GM06990 (cell line): ENCODE measurements at regions not wholly inside any gene's neighbourhood (a gene's known extent, or its start where the extent isn't known, plus 50 kb on each side); places are given as distances from the start of the nearest gene placed in this dataset.

Experiments
- DNase-seq: peaks from one replicate; pipeline ENCODE4 v3.0.0-alpha.2; 2011; ENCODE audit not compliant: insufficient read length; ENCODE audit errors: extremely low read depth
- H3K27me3 ChIP-seq: replicated peaks from 2 replicates; pipeline ENCODE4 v1.6.0; 2011; ENCODE audit warnings: low read length; ENCODE audit not compliant: control insufficient read depth, insufficient read depth
- H3K36me3 ChIP-seq: 2 replicates; pipeline ENCODE4 v1.5.1; 2011; ENCODE audit warnings: low read length; ENCODE audit not compliant: control insufficient read depth, insufficient read depth
- H3K4me3 ChIP-seq: replicated peaks from 2 replicates; pipeline ENCODE4 v1.5.1; 2011; ENCODE audit warnings: low read depth, mild to moderate bottlenecking, control low read depth, low read length
- CTCF ChIP-seq: IDR thresholded peaks from 2 replicates; pipeline ENCODE4 v1.5.1; 2011; ENCODE audit warnings: low read length, control low read depth, mild to moderate bottlenecking, inconsistent platforms; ENCODE audit not compliant: insufficient read depth, poor library complexity, severe bottlenecking

- DNase-seq: no peak
- Histone ChIP-seq H3K27me3 (no peaks in the 10 kb centered on the region), H3K36me3 (peaks cover 58% of the 10 kb centered on the region), H3K4me3 (no peak overlapping the region)
- TF ChIP-seq CTCF: no peak
Observed at GRCh38 chr12:124379379-124379937, 84.6 kb downstream of the RFLNA start.

DNA sequence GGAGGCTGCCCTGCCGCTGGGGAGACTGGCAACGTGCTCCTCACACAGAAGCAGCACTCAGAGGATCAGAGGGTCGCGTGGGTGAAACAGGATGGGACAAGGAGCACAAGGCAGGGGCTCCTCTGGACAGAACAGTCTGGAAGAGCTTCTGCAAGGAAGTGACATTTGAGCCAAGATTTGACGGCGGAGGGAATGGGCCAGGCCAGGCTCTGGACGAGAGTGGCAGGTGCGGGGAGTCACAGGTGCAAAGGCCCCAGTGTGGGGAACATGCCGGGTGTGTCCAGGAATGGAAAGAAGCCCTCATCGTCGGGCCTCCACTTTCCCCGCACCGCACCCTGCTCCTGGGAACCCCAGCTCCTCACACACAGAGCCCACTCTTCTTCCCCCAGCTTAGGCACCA is 84.0 kb downstream of the RFLNA start:
- DNase-seq: no peak
- H3K4me3 ChIP-seq: no peak overlapping the region
- no peak for TF ChIP-seq CTCF
- no peaks in the 10 kb centered on the region for H3K27me3 ChIP-seq
- H3K36me3 ChIP-seq: peaks cover 56% of the 10 kb centered on the region

- peaks cover 51% of the 10 kb centered on the region for H3K36me3 ChIP-seq
- no peaks in the 10 kb centered on the region for H3K27me3 ChIP-seq
- no peak for TF ChIP-seq CTCF
Observed at GRCh38 chr12:124377981-124378509, 83.2 kb downstream of the RFLNA start.

GRCh38 chr12:124376435-124376834 is 81.5 kb downstream of the RFLNA start:
- H3K4me3 ChIP-seq: no peak overlapping the region
- no peak for TF ChIP-seq CTCF
- no peak for DNase-seq
- peaks cover 58% of the 10 kb centered on the region for H3K36me3 ChIP-seq
- H3K27me3 ChIP-seq: no peaks in the 10 kb centered on the region

More at GRCh38 chr12:124377981-124378509, 83.2 kb downstream of the RFLNA start:
- H3K4me3 ChIP-seq: no peak overlapping the region
- no peak for DNase-seq

DNA sequence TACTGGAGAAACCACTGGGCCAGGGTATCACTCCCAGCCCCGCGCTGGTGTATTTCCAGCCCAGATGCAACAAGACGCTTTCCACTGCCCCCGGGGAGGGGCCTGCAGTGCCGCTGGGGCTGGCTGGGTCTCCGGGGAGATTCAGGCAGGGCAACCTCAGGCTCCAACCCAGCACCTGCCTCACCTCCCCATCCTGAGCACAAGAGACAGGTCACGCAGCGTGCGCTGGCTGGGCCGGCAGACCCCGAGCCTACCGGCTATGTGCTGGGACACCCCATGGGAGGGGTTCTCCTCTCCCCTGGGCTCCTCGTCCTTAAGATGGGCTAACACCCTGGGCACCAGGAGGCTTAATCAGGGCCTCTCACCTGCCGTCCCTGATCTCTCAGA is 80.9 kb downstream of the RFLNA start:
- Histone ChIP-seq H3K27me3 (no peaks in the 10 kb centered on the region), H3K4me3 (no peak overlapping the region), H3K36me3 (peaks cover 58% of the 10 kb centered on the region)
- TF ChIP-seq CTCF: no peak
- DNase-seq: no peak

DNA sequence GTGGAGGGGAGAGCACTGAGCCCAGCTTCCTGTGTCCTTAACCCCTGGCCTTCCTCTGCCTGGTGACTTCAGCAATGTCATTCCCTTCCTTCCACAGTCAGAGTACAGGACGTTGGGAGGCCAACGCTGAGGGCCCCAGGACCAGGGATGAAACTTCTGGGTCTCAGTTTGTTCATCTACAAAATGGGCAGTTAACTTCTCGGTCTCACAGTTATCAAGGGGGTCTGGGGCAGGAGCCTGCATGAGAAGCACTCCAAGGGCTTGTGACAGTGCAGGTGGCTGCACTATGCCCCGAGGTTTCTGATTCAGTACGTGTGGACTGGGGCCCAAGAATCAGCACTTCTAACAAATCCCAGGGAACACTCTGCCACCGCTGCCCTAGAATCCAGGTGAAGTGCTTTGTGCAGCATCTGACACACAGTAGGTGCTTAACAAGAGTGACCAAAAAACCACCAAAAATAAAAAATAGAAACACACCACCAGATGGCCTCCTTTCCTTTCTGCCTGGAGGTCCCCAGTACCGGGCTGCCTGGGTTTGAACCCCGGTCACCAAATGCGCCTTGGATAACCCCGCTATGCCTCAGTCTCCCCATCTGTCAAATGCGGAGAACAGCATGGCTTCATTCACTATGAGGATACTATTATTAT is 80.4 kb downstream of the RFLNA start:
- Histone ChIP-seq H3K4me3 (no peak overlapping the region), H3K27me3 (no peaks in the 10 kb centered on the region), H3K36me3 (peaks cover 54% of the 10 kb centered on the region)
- DNase-seq: no peak
- TF ChIP-seq CTCF: no peak
